Pancreas (tissue), 10 donors: ENCODE measurements at regions not wholly inside any gene's neighbourhood (a gene's known extent, or its start where the extent isn't known, plus 50 kb on each side); places are given as distances from the start of the nearest gene placed in this dataset.

Source experiments
- ATAC-seq, 4 donors: fragments of 200-7000 bp; cut with Tn5 transposase; one replicate each; pipeline versions ENCODE4 v1.8.0 to v1.9.1; 2020; ENCODE audit warnings: mild to moderate bottlenecking in 4 of 4, moderate library complexity in 4 of 4
- DNase-seq, 6 donors: peaks; one replicate each; pipeline ENCODE4 v3.0.0-alpha.2; 2020
- FAIRE-seq: peaks from 2 replicates; lab custom pipeline; 2012; peaks lifted over from hg19 to GRCh38; lab: Jason Lieb, UNC
- H3K27ac ChIP-seq, 4 donors: fragments of 200-600 bp; sonication (generic); 1 replicate in 3 of 4; 2 replicates in 1 of 4; pipeline versions ENCODE4 v1.5.0 to v1.8.0; 2020
- H3K27me3 ChIP-seq, 4 donors: fragments of 200-600 bp; one replicate each; pipeline ENCODE4 v1.8.0; 2021
- H3K36me3 ChIP-seq, 3 donors: fragments of 200-600 bp; sonication (generic) in 1 of 3; one replicate each; pipeline versions ENCODE4 v1.5.0 to v1.8.0; 2020 to 2021
- H3K4me1 ChIP-seq, 3 donors: fragments of 200-600 bp; one replicate each; pipeline ENCODE4 v1.8.0; 2021
- H3K4me3 ChIP-seq, 4 donors: fragments of 200-600 bp; sonication (generic) in 2 of 4; one replicate each; pipeline versions ENCODE4 v1.5.0 to v1.8.0; 2020 to 2021
- H3K9me3 ChIP-seq, 4 donors: fragments of 200-600 bp; one replicate each; pipeline ENCODE4 v1.8.0; 2021
- CTCF ChIP-seq, 4 donors: fragments of 200-600 bp; sonication (generic) in 3 of 4; IDR thresholded peaks; one replicate each; pipeline versions ENCODE4 v1.5.0 to v1.8.0; 2021; ENCODE audit warnings: antibody characterized with exemption in 4 of 4
- WGBS, 2 donors: extraction: QIAGEN DNeasy Blood & Tissue Kit; methylation state at CpG; one replicate each; pipeline ENCODE4 v1.1.7; 2013; 5-methylcytosine and 5-hydroxymethylcytosine counted together
- intact Hi-C, 3 donors: fragments of 100-400 bp; cut with DNase I; formaldehyde crosslinking; loops; one replicate each; pipeline versions ENCODE4 v1.11.1 to v1.14.2; 2022
- donor health status: healthy with polysubstance abuse.
- donor health status: DM: no; HTN: no; CAD: no; lungs with moderate emphysema.
- donor health status: DM: no; HTN: no; CAD: no.
- donor health status: control.
- donor health status: control.
- donor health status: Bipolar disorder and iron deficiency.
- donor health status: DM: yes; HTN: yes; CAD: no.
- donor health status: DM: no; HTN: no; CAD: no.
- donor health status: DM: no; HTN: no; CAD: no.
- donor health status: DM: yes; HTN: yes; CAD: no.

GRCh38 chr6:112695001-112695400, 347.9 kb downstream of the RFPL4B start:
- Histone ChIP-seq H3K27me3 (peaks cover 0 to 4% (median 0%) of the 10 kb centered on the region in 4 donors), H3K9me3 (no peaks in the 10 kb centered on the region), H3K36me3 (no peaks in the 10 kb centered on the region), H3K27ac (no peak overlapping the region), H3K4me1 (peaks cover 0 to 9% (median 5%) of the 10 kb centered on the region in 3 donors), H3K4me3 (no peak overlapping the region)
- 67 to 71% methylated on average over 2 of the region's 2 CpGs for WGBS, 2 donors
- FAIRE-seq: no peak
- intact Hi-C loops: no loop called here
- TF ChIP-seq CTCF (IDR thresholded peaks at IDR 0.05): no peak
- no peak for DNase-seq
- no peak for ATAC-seq

GRCh38 chr6:112697265-112697664, 350.1 kb downstream of the RFPL4B start:
- WGBS, 2 donors: 84 to 91% methylated on average over 4 of the region's 4 CpGs
- FAIRE-seq (no peak), DNase-seq (no peak), ATAC-seq (no peak)
- intact Hi-C loops: no loop called here
- no peak for TF ChIP-seq CTCF (IDR thresholded peaks at IDR 0.05)
- no peaks in the 10 kb centered on the region for H3K4me1 ChIP-seq
- no peaks in the 10 kb centered on the region for H3K36me3 ChIP-seq
- no peaks in the 10 kb centered on the region for H3K9me3 ChIP-seq
- peaks cover 0 to 4% (median 0%) of the 10 kb centered on the region in 4 donors for H3K27me3 ChIP-seq
- H3K4me3 ChIP-seq: no peak overlapping the region
- H3K27ac ChIP-seq: no peak overlapping the region

GRCh38 chr6:112701201-112701600, 354.1 kb downstream of the RFPL4B start:
- H3K27ac ChIP-seq: no peak overlapping the region
- FAIRE-seq: no peak
- no peaks in the 10 kb centered on the region for H3K9me3 ChIP-seq
- H3K4me1 ChIP-seq: no peaks in the 10 kb centered on the region
- no peak for TF ChIP-seq CTCF (IDR thresholded peaks at IDR 0.05)
- H3K4me3 ChIP-seq: no peak overlapping the region
- H3K36me3 ChIP-seq: no peaks in the 10 kb centered on the region
- WGBS, 2 donors: 61 to 64% methylated on average over 5 of the region's 5 CpGs
- no peak for ATAC-seq
- intact Hi-C loops: no loop called here
- no peak for DNase-seq
- H3K27me3 ChIP-seq: no peaks in the 10 kb centered on the region

- Histone ChIP-seq H3K27ac (no peak overlapping the region), H3K4me1 (no peaks in the 10 kb centered on the region), H3K4me3 (no peak overlapping the region), H3K27me3 (no peaks in the 10 kb centered on the region), H3K9me3 (no peaks in the 10 kb centered on the region), H3K36me3 (no peaks in the 10 kb centered on the region)
- intact Hi-C loops: no loop called here
- DNase-seq: no peak
- no peak for TF ChIP-seq CTCF (IDR thresholded peaks at IDR 0.05)
- FAIRE-seq: no peak
- no peak for ATAC-seq
- 47 to 67% methylated on average over 2 of the region's 2 CpGs for WGBS, 2 donors
These were observed 363.6 kb downstream of the RFPL4B start for GRCh38 chr6:112710710-112711109.

GRCh38 chr6:112713402-112713801, 366.3 kb downstream of the RFPL4B start:
- no peaks in the 10 kb centered on the region for H3K4me1 ChIP-seq
- H3K27ac ChIP-seq: no peak overlapping the region
- H3K9me3 ChIP-seq: no peaks in the 10 kb centered on the region
- intact Hi-C loops: no loop called here
- 64 to 71% methylated on average over 2 of the region's 2 CpGs for WGBS, 2 donors
- H3K36me3 ChIP-seq: no peaks in the 10 kb centered on the region
- TF ChIP-seq CTCF (IDR thresholded peaks at IDR 0.05): no peak
- no peak for FAIRE-seq
- no peak overlapping the region for H3K4me3 ChIP-seq
- no peak for DNase-seq
- no peaks in the 10 kb centered on the region for H3K27me3 ChIP-seq
- ATAC-seq: no peak
